ENCODE measurements at regions not wholly inside any gene's neighbourhood (a gene's known extent, or its start where the extent isn't known, plus 50 kb on each side); places are given as distances from the start of the nearest gene placed in this dataset.

- TF ChIP-seq POLR2A (IDR thresholded peaks at IDR 0.05) = no peak
- no peak for TF ChIP-seq CTCF (IDR thresholded peaks at IDR 0.05)
Measured at GRCh38 chrX:69287095-69287494, 121.8 kb upstream of the PJA1 start.

Measured in testis (tissue), 2 donors.